Brain microvascular endothelial cell (primary cell): ENCODE measurements at regions not wholly inside any gene's neighbourhood (a gene's known extent, or its start where the extent isn't known, plus 50 kb on each side); places are given as distances from the start of the nearest gene placed in this dataset.

Experiments used
- DNase-seq: peaks from one replicate; pipeline ENCODE4 v3.0.0-alpha.2; 2020
- H3K27ac ChIP-seq: fragments of 250-450 bp; sonication (Bioruptor Pico); 2 replicates; pipeline ENCODE4 v1.5.1; 2020; ENCODE audit warnings: mild to moderate bottlenecking, moderate library complexity
- H3K27me3 ChIP-seq: fragments of 250-450 bp; sonication (Bioruptor Pico); replicated peaks from 2 replicates; pipeline ENCODE4 v1.5.1; 2020; ENCODE audit warnings: mild to moderate bottlenecking
- H3K36me3 ChIP-seq: fragments of 250-450 bp; sonication (Bioruptor Pico); replicated peaks from 2 replicates; pipeline ENCODE4 v1.5.1; 2020; ENCODE audit warnings: mild to moderate bottlenecking
- H3K4me3 ChIP-seq: 2 replicates; pipeline ENCODE4 v1.5.1; 2011; ENCODE audit warnings: low read depth, mild to moderate bottlenecking, control low read depth, low read length, moderate library complexity
- in situ Hi-C: cut with HindIII; loops from 2 replicates; pipeline ENCODE4 v1.10.0; 2017; ENCODE audit warnings: low sequenced_read_pairs, low pct_ligation_motif_present
- TF ChIP-seq, protein P1 (sequence below): IDR thresholded peaks from 2 replicates; pipeline ENCODE4 v1.5.1; 2011; ENCODE audit warnings: low read depth, mild to moderate bottlenecking, moderate library complexity, low read length, control low read depth, inconsistent platforms; ENCODE audit errors: missing control alignments

DNA sequence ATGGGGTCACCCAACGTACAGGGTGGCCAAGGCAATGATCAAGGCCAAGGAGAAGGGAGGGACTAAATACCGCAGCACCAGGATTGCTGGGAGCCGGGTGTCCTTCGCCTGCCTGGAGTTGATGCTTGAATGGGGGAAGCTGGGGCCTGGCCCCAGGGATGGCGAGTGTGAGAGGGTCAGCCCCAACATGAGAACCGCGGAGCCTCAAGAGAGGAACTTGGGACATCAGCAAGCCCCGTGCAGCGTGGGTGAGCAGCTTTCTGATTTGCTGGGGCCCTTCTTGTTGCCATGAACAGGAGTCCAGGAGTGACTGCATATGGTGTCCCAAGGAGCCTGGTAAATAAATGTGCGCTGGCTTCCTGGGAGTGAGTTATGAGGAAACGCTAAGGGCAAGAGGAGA is 72.8 kb upstream of the PITRM1 start:
- no peak for DNase-seq
- Histone ChIP-seq H3K4me3 (no peak overlapping the region), H3K27me3 (no peaks in the 10 kb centered on the region), H3K27ac (no peak overlapping the region), H3K36me3 (no peaks in the 10 kb centered on the region)
- TF ChIP-seq, protein P1, sequence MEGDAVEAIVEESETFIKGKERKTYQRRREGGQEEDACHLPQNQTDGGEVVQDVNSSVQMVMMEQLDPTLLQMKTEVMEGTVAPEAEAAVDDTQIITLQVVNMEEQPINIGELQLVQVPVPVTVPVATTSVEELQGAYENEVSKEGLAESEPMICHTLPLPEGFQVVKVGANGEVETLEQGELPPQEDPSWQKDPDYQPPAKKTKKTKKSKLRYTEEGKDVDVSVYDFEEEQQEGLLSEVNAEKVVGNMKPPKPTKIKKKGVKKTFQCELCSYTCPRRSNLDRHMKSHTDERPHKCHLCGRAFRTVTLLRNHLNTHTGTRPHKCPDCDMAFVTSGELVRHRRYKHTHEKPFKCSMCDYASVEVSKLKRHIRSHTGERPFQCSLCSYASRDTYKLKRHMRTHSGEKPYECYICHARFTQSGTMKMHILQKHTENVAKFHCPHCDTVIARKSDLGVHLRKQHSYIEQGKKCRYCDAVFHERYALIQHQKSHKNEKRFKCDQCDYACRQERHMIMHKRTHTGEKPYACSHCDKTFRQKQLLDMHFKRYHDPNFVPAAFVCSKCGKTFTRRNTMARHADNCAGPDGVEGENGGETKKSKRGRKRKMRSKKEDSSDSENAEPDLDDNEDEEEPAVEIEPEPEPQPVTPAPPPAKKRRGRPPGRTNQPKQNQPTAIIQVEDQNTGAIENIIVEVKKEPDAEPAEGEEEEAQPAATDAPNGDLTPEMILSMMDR = no peak
- in situ Hi-C loops = loop anchor here (25.0 kb wide), 1 partner anchor 517 kb away; no protein-coding TSS in a partner anchor

GRCh38 chr10:3241967-3242650 is 69.5 kb upstream of the PITRM1 start:
- H3K27ac ChIP-seq = no peak overlapping the region
- H3K27me3 ChIP-seq = no peaks in the 10 kb centered on the region
- no peak for DNase-seq
- H3K36me3 ChIP-seq = no peaks in the 10 kb centered on the region
- in situ Hi-C loops = loop anchor here (25.0 kb wide), 1 partner anchor 520 kb away; no protein-coding TSS in a partner anchor
- TF ChIP-seq, protein P1 = no peak
- no peak overlapping the region for H3K4me3 ChIP-seq

DNA sequence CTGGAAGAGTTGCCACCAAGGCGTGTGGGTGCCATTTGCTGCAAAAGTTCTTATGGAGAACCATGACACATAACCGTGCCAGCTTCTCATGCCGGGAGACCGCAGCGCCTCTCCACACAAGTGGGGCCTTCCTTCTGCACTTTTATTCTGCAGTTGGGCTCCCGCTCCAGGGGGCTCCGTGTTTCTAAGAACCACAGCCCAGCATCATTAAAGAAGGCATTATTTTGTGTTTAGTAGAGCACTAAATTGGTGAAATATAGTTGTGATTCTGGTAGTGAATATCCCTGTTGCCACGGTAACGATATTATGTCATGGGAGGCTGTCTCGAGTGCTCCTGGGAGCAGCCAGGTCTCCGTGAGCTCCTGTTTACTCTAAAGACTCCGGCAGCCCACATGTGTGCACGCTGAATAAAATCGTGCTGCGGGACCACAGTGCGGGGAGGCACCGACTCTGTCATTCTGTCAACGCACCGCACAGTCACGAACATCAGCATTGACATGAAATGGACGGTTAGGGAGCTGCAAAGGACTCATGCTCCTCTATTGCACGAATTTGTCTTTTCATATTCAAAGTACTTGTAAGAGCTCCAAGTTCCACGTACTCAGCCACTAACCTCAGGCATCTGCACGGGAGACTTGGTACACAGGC is 68.8 kb upstream of the PITRM1 start:
- TF ChIP-seq, protein P1 = no peak
- no peak for DNase-seq
- no peak overlapping the region for H3K27ac ChIP-seq
- in situ Hi-C loops = loop anchor here (25.0 kb wide), 1 partner anchor 521 kb away; no protein-coding TSS in a partner anchor
- H3K4me3 ChIP-seq = no peak overlapping the region
- no peaks in the 10 kb centered on the region for H3K27me3 ChIP-seq
- no peaks in the 10 kb centered on the region for H3K36me3 ChIP-seq

- H3K4me3 ChIP-seq = no peak overlapping the region
- in situ Hi-C loops = loop anchor here (25.0 kb wide), 1 partner anchor 522 kb away; no protein-coding TSS in a partner anchor
These were observed 67.6 kb upstream of the PITRM1 start for GRCh38 chr10:3239920-3240894.

More at GRCh38 chr10:3239920-3240894, 67.6 kb upstream of the PITRM1 start:
- TF ChIP-seq, protein P1 = no peak
- Histone ChIP-seq H3K27me3 (no peaks in the 10 kb centered on the region), H3K27ac (no peak overlapping the region), H3K36me3 (no peaks in the 10 kb centered on the region)
- DNase-seq = no peak
